NT2/D1 (cell line): ENCODE measurements at regions not wholly inside any gene's neighbourhood (a gene's known extent, or its start where the extent isn't known, plus 50 kb on each side); places are given as distances from the start of the nearest gene placed in this dataset.

Experiments
- DNase-seq: peaks from one replicate; pipeline ENCODE4 v3.0.0-alpha.2; 2011; ENCODE audit warnings: low read depth, low spot score
- H3K27me3 ChIP-seq: 2 replicates; pipeline ENCODE4 v1.6.0; 2011; ENCODE audit warnings: mild to moderate bottlenecking; ENCODE audit not compliant: insufficient read length, insufficient read depth
- H3K36me3 ChIP-seq: 2 replicates; pipeline ENCODE4 v1.6.1; 2011; ENCODE audit warnings: mild to moderate bottlenecking, low read length, mixed read lengths; ENCODE audit not compliant: insufficient read depth, insufficient read length
- H3K4me1 ChIP-seq: 2 replicates; pipeline ENCODE4 v1.5.1; 2011; ENCODE audit not compliant: insufficient read depth, insufficient read length
- H3K4me3 ChIP-seq: 2 replicates; pipeline ENCODE4 v1.5.1; 2011; ENCODE audit warnings: low read depth; ENCODE audit not compliant: insufficient read length
- H3K9ac ChIP-seq: 2 replicates; pipeline ENCODE4 v1.6.0; 2011; ENCODE audit warnings: low read depth; ENCODE audit not compliant: insufficient read length
- H3K9me3 ChIP-seq: 2 replicates; pipeline ENCODE4 v1.5.1; 2011; ENCODE audit warnings: mild to moderate bottlenecking, low read length; ENCODE audit not compliant: insufficient read depth
- SUZ12 ChIP-seq: IDR thresholded peaks from 2 replicates; pipeline ENCODE4 v1.6.1; 2011; ENCODE audit not compliant: insufficient read length, insufficient read depth; ENCODE audit errors: extremely low read depth
- YY1 ChIP-seq: IDR thresholded peaks from 2 replicates; pipeline ENCODE4 v1.6.1; 2011; ENCODE audit not compliant: insufficient read length, insufficient read depth
- ZNF274 ChIP-seq: IDR thresholded peaks from 2 replicates; pipeline ENCODE4 v1.6.1; 2011; ENCODE audit warnings: mild to moderate bottlenecking, low read depth, low read length

DNA sequence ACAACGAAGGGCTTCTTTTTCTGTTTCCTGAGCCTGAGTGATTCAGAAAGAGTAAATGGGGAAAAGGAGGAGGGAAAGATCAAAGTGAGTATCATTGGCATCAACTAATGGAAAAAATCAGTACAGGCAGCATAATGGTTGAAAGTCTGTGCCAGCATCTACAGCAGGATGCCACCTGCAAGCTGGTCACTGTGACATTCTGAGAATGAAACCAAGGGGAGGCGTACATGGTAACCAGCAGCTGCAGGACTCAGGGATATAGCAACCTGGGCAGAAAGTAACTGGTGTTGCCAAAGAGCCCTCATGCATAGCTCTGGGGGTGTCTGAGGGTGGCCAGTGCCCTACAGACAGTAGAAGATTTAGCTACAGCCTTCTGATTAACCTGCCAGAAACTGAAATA is 305.9 kb downstream of the BRINP2 start:
- H3K4me1 ChIP-seq, result no peaks in the 10 kb centered on the region
- H3K27me3 ChIP-seq, result no peaks in the 10 kb centered on the region
- no peaks in the 10 kb centered on the region for H3K9me3 ChIP-seq
- H3K36me3 ChIP-seq, result no peaks in the 10 kb centered on the region
- no peak overlapping the region for H3K4me3 ChIP-seq
- TF ChIP-seq YY1, result no peak
- no peak overlapping the region for H3K9ac ChIP-seq
- no peak for DNase-seq

DNA sequence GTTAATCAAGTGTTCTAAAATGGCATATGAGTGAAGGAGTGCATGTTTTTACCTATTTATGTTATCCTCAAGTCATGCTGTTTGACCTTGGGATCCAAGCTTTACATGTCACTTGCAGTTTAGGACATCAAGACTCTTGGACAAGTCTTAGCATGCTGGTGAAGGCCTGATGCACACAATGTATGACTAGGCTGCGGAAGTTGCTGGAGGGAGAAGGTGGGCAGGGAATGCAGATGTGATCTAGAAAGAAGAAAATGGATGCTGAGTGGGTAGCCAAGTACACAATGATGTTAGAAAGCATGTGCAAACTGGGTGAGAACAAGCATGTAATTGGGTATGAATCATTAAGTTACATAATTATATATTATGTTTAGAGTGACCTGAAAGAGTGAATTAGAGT is 301.8 kb downstream of the BRINP2 start:
- Histone ChIP-seq H3K36me3 (no peaks in the 10 kb centered on the region), H3K4me3 (no peak overlapping the region), H3K27me3 (no peaks in the 10 kb centered on the region), H3K9ac (no peak overlapping the region), H3K4me1 (no peaks in the 10 kb centered on the region), H3K9me3 (no peaks in the 10 kb centered on the region)
- TF ChIP-seq ZNF274 (no peak), YY1 (no peak), SUZ12 (no peak)
- DNase-seq, result no peak

DNA sequence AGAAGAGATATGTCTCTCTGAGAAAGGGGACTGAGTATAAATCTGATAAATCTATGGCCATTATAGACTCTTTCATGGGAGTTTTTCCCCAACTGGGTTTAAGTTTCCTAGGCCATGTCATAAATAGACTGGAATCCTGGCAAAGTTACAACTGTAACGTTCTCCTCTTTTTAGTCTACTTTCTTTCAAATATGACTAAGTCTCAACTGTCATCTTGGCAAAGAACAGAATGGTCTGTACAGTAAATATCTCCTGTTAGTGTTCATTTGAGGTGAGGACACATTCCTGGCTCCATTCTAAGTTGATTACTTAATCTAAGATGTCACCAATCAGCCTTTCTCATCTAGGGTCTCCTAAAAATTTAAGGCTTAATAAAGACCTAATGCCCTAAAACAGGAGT is 300.5 kb downstream of the BRINP2 start:
- Histone ChIP-seq H3K9ac (no peak overlapping the region), H3K4me1 (no peaks in the 10 kb centered on the region), H3K4me3 (no peak overlapping the region), H3K27me3 (no peaks in the 10 kb centered on the region), H3K9me3 (no peaks in the 10 kb centered on the region), H3K36me3 (no peaks in the 10 kb centered on the region)
- DNase-seq, result no peak
- no peak for TF ChIP-seq ZNF274
- no peak for TF ChIP-seq YY1
- TF ChIP-seq SUZ12, result no peak

DNA sequence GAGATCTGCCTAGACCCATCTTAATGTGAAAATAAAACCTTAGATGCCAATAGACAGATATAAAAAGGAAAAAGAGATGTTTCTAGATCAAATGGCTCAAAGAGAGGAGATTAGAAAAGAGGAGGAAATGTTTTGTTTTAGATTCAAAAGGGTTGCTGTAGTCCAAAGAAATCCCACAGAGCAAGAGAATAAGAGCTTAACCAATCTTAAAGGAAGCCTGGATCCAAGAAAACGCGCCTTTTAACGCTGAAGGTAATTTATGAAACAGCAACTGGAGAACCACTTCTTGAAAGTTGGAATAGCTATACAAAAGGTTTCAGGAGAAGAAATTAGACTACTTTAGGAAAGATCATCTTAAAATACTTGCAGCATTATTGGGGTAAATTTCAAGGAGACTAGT is 298.8 kb downstream of the BRINP2 start:
- no peak for DNase-seq
- no peak overlapping the region for H3K9ac ChIP-seq
- H3K9me3 ChIP-seq, result peaks cover 9% of the 10 kb centered on the region; the same call in 1 of the 2 replicates
- no peaks in the 10 kb centered on the region for H3K4me1 ChIP-seq
- no peaks in the 10 kb centered on the region for H3K36me3 ChIP-seq
- H3K4me3 ChIP-seq, result no peak overlapping the region
- H3K27me3 ChIP-seq, result no peaks in the 10 kb centered on the region
- TF ChIP-seq YY1 (no peak), ZNF274 (no peak), SUZ12 (no peak)

DNA sequence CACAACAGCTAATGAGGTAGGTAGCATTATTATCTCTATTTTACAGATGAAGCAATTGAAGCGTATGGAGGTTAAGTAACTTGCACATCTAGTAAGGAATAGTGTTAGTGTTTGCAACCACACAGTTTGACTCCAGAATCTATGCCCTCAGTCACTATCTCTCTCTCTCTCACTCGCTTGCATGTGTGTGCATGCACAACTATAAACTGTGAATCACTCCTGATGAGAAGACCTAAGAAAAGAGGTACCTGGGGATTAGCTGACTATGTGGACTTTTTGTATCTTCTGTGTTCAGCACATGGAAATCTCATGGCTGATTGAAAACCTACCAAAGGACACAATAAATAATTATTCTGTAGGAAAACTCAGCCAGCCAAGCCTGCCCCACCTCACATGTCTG is 295.5 kb downstream of the BRINP2 start:
- Histone ChIP-seq H3K27me3 (no peaks in the 10 kb centered on the region), H3K36me3 (no peaks in the 10 kb centered on the region)

DNA sequence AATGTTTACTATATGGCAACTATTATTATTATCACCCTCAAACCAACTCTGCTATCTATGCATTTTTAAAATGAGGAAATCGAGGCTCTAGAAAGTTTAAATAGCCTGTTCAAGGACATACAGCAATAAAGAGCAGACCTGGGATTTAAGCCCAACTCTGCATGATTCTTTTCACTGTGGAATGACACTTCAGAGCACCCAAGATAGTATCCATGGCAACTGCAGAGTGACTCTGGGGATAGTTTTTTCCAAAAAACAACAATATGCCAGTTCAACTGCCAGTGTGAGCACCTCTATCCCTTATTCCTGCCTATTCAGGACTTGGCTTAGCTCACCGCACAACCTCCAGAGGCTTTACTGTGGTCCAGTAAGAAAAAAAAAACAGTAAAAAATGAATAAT is 293.9 kb downstream of the BRINP2 start:
- TF ChIP-seq YY1 (no peak), SUZ12 (no peak), ZNF274 (no peak)
- DNase-seq, result no peak
- Histone ChIP-seq H3K9me3 (peaks cover 9% of the 10 kb centered on the region; the same call in 1 of the 2 replicates), H3K36me3 (no peaks in the 10 kb centered on the region), H3K27me3 (no peaks in the 10 kb centered on the region), H3K9ac (no peak overlapping the region), H3K4me3 (no peak overlapping the region), H3K4me1 (no peaks in the 10 kb centered on the region)

More for the DNA sequence above, 295.5 kb downstream of the BRINP2 start:
- DNase-seq, result no peak
- H3K9me3 ChIP-seq, result peaks cover 9% of the 10 kb centered on the region; the same call in 1 of the 2 replicates
- TF ChIP-seq YY1 (no peak), SUZ12 (no peak)
- no peak overlapping the region for H3K9ac ChIP-seq
- no peaks in the 10 kb centered on the region for H3K4me1 ChIP-seq
- H3K4me3 ChIP-seq, result no peak overlapping the region

DNA sequence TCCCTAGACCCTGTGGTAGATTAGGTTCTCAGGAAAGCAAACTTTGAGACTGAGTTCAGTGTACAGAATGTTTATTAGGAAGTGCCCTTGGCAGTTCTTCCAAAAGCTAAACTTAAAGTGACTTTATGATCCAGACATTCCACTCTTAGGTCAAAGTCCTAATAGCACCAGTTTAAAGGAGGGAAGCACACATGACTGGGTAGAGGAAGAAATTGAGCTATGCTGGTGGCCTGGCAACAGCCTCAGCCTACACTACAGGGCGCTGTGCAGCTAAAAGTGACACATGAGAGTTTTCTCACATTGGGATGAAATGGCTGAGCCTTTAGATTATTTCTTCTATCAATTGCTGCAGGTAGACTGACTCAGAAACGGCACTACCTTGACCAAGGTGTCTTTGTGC is 280.4 kb downstream of the BRINP2 start:
- DNase-seq, result no peak

DNA sequence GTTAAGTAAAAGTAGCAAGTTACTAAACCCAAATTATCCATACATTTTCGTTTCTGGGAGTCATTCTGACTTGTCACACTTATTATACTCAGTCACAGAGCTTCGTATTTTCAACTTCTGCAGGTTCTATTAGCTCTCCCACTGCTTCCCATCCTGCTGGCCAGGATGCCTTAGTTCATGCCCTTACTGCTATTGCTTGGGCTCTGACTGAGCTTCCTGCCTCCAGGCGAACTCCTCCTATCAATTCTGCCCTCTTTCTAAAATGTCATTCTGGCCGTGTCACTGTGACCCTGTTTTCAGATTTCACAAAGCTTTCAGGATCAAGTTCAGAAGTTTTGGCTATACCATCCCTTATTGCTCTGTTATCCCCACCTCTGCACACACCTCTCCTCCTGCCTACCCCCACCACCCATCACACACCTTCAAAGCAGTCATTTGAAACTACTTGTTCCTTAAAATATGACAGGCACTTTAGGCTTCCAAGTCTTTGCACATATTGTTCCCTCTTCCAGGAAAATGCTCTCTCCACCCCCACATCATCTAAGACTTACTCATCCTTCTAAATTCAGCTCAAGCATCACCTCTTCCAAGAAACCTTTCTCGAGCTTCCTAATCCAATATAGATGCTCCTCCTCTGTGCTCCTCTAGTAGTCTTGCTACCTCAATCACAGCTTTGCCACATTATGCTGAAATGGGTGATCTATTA is 278.0 kb downstream of the BRINP2 start:
- DNase-seq, result no peak
- H3K9ac ChIP-seq, result no peak overlapping the region
- no peaks in the 10 kb centered on the region for H3K9me3 ChIP-seq
- H3K27me3 ChIP-seq, result no peaks in the 10 kb centered on the region
- H3K4me1 ChIP-seq, result no peaks in the 10 kb centered on the region
- TF ChIP-seq SUZ12 (no peak), ZNF274 (no peak), YY1 (no peak)
- H3K4me3 ChIP-seq, result no peak overlapping the region
- no peaks in the 10 kb centered on the region for H3K36me3 ChIP-seq

More for the DNA sequence above, 280.4 kb downstream of the BRINP2 start:
- no peaks in the 10 kb centered on the region for H3K27me3 ChIP-seq
- no peaks in the 10 kb centered on the region for H3K36me3 ChIP-seq
- no peaks in the 10 kb centered on the region for H3K4me1 ChIP-seq
- no peak overlapping the region for H3K4me3 ChIP-seq
- no peak for TF ChIP-seq ZNF274
- no peak for TF ChIP-seq SUZ12
- no peak for TF ChIP-seq YY1
- H3K9me3 ChIP-seq, result no peaks in the 10 kb centered on the region
- H3K9ac ChIP-seq, result no peak overlapping the region
